ENCODE measurements at regions not wholly inside any gene's neighbourhood (a gene's known extent, or its start where the extent isn't known, plus 50 kb on each side); places are given as distances from the start of the nearest gene placed in this dataset.

- TF ChIP-seq GATA3 (IDR thresholded peaks at IDR 0.05; ENCODE audit: low read depth, low read length) (no peak), GATA2 (IDR thresholded peaks at IDR 0.05; ENCODE audit: low read depth, low read length) (no peak)
These were observed 244.1 kb downstream of the ACKR3 start for GRCh38 chr2:236813766-236814165.

GRCh38 chr2:236814593-236814992, 245.0 kb downstream of the ACKR3 start:
- TF ChIP-seq GATA2 (IDR thresholded peaks at IDR 0.05; ENCODE audit: low read depth, low read length) (no peak), GATA3 (IDR thresholded peaks at IDR 0.05; ENCODE audit: low read depth, low read length) (no peak)

- TF ChIP-seq GATA3 (IDR thresholded peaks at IDR 0.05; ENCODE audit: low read depth, low read length) (no peak), GATA2 (IDR thresholded peaks at IDR 0.05; ENCODE audit: low read depth, low read length) (no peak)
These were observed 246.1 kb downstream of the ACKR3 start for GRCh38 chr2:236815746-236816145.

- TF ChIP-seq GATA2 (IDR thresholded peaks at IDR 0.05; ENCODE audit: low read depth, low read length) (no peak), GATA3 (IDR thresholded peaks at IDR 0.05; ENCODE audit: low read depth, low read length) (no peak)
These were observed 246.9 kb downstream of the ACKR3 start for GRCh38 chr2:236816197-236817170.

- TF ChIP-seq GATA2 (IDR thresholded peaks at IDR 0.05; ENCODE audit: low read depth, low read length): no peak
- no peak for TF ChIP-seq GATA3 (IDR thresholded peaks at IDR 0.05; ENCODE audit: low read depth, low read length)
These were observed 248.8 kb downstream of the ACKR3 start for GRCh38 chr2:236818281-236819045.

- no peak for TF ChIP-seq GATA2 (IDR thresholded peaks at IDR 0.05; ENCODE audit: low read depth, low read length)
- TF ChIP-seq GATA3 (IDR thresholded peaks at IDR 0.05; ENCODE audit: low read depth, low read length): no peak
These were observed 249.8 kb downstream of the ACKR3 start for GRCh38 chr2:236819275-236820002.

- TF ChIP-seq GATA2 (IDR thresholded peaks at IDR 0.05; ENCODE audit: low read depth, low read length) (no peak), GATA3 (IDR thresholded peaks at IDR 0.05; ENCODE audit: low read depth, low read length) (no peak)
These were observed 251.2 kb downstream of the ACKR3 start for GRCh38 chr2:236820763-236821344.

- TF ChIP-seq GATA2 (IDR thresholded peaks at IDR 0.05; ENCODE audit: low read depth, low read length) (no peak), GATA3 (IDR thresholded peaks at IDR 0.05; ENCODE audit: low read depth, low read length) (no peak)
These were observed 253.5 kb downstream of the ACKR3 start for GRCh38 chr2:236823041-236823629.

GRCh38 chr2:236823963-236824362, 254.3 kb downstream of the ACKR3 start:
- no peak for TF ChIP-seq GATA3 (IDR thresholded peaks at IDR 0.05; ENCODE audit: low read depth, low read length)
- TF ChIP-seq GATA2 (IDR thresholded peaks at IDR 0.05; ENCODE audit: low read depth, low read length): no peak

GRCh38 chr2:236824836-236825235, 255.2 kb downstream of the ACKR3 start:
- no peak for TF ChIP-seq GATA3 (IDR thresholded peaks at IDR 0.05; ENCODE audit: low read depth, low read length)
- TF ChIP-seq GATA2 (IDR thresholded peaks at IDR 0.05; ENCODE audit: low read depth, low read length): no peak

GRCh38 chr2:236825989-236826510, 256.4 kb downstream of the ACKR3 start:
- TF ChIP-seq GATA2 (IDR thresholded peaks at IDR 0.05; ENCODE audit: low read depth, low read length) (no peak), GATA3 (IDR thresholded peaks at IDR 0.05; ENCODE audit: low read depth, low read length) (no peak)

GRCh38 chr2:236826606-236827156, 257.1 kb downstream of the ACKR3 start:
- no peak for TF ChIP-seq GATA2 (IDR thresholded peaks at IDR 0.05; ENCODE audit: low read depth, low read length)
- TF ChIP-seq GATA3 (IDR thresholded peaks at IDR 0.05; ENCODE audit: low read depth, low read length): no peak

GRCh38 chr2:236827997-236828396, 257.7 kb upstream of the COPS8 start:
- no peak for TF ChIP-seq GATA2 (IDR thresholded peaks at IDR 0.05; ENCODE audit: low read depth, low read length)
- TF ChIP-seq GATA3 (IDR thresholded peaks at IDR 0.05; ENCODE audit: low read depth, low read length): no peak

Measured in SH-SY5Y (cell line).